ENCODE measurements at regions not wholly inside any gene's neighbourhood (a gene's known extent, or its start where the extent isn't known, plus 50 kb on each side); places are given as distances from the start of the nearest gene placed in this dataset.

DNA sequence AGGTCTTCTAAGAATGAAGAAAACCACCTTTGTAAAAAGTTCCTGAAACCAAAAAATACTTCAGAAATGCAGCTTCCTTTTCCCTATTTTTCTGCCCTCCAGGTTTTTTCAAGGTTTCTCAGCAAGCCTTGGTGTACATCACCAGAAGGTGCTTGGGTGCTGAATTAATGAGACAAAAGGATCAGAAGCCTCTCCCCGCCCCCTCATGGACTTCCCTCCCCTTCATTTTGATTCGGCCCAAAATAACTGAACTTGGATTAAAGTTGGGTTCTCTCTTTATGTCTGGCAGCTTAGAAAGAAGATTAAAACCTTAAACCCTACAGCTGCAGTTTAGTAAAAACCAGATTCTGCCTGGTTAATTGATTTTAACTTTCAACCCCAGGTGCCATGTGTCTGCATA, 121.7 kb upstream of the ERCC4 start:
- TF ChIP-seq, protein P1, sequence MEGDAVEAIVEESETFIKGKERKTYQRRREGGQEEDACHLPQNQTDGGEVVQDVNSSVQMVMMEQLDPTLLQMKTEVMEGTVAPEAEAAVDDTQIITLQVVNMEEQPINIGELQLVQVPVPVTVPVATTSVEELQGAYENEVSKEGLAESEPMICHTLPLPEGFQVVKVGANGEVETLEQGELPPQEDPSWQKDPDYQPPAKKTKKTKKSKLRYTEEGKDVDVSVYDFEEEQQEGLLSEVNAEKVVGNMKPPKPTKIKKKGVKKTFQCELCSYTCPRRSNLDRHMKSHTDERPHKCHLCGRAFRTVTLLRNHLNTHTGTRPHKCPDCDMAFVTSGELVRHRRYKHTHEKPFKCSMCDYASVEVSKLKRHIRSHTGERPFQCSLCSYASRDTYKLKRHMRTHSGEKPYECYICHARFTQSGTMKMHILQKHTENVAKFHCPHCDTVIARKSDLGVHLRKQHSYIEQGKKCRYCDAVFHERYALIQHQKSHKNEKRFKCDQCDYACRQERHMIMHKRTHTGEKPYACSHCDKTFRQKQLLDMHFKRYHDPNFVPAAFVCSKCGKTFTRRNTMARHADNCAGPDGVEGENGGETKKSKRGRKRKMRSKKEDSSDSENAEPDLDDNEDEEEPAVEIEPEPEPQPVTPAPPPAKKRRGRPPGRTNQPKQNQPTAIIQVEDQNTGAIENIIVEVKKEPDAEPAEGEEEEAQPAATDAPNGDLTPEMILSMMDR (conservative IDR thresholded peaks at IDR 0.05): no peak
- TF ChIP-seq ZFX (IDR thresholded peaks at IDR 0.05): no peak
- no peak overlapping the region for H3K27ac ChIP-seq

DNA sequence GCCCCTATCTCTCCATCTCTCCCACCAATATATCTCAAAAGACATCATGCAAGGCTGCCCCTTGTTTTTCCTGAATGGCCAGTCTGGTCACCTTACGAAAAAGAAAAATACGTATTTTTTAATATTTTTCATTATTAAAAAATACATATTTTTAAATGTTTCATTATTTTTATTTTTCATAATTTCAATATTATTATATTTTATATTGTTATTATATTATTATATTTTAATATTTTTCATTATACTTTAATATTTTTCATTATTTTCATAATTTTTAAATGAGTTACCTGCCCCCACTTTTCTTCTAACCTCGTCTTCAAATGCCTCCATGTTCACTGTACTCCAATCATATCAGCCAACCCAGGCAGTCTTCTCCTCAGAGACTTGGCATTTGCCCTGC, 116.0 kb upstream of the ERCC4 start:
- H3K27ac ChIP-seq: no peak overlapping the region
- no peak for TF ChIP-seq ZFX (IDR thresholded peaks at IDR 0.05)
- TF ChIP-seq, protein P1 (conservative IDR thresholded peaks at IDR 0.05): no peak

DNA sequence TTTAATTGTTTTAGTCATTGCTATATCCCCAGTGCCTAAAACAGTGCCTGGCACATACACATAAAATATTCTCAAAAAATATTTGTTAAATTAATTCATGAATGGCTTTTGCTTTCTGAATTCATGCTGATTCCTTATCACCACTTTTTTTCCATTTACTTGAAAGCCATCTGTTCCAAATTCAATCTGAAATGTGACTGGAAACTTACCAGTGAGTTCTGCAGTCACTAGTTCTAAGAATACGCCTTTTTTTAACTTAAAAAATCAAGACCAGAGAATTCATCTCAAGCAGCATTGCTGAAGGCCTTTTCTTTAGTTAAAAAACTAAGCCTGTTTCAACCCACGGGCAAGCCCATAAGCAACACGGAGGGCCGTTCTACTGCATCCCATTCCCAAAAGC, 114.0 kb upstream of the ERCC4 start:
- H3K27ac ChIP-seq: no peak overlapping the region
- no peak for TF ChIP-seq ZFX (IDR thresholded peaks at IDR 0.05)
- TF ChIP-seq, protein P1 (conservative IDR thresholded peaks at IDR 0.05): no peak

DNA sequence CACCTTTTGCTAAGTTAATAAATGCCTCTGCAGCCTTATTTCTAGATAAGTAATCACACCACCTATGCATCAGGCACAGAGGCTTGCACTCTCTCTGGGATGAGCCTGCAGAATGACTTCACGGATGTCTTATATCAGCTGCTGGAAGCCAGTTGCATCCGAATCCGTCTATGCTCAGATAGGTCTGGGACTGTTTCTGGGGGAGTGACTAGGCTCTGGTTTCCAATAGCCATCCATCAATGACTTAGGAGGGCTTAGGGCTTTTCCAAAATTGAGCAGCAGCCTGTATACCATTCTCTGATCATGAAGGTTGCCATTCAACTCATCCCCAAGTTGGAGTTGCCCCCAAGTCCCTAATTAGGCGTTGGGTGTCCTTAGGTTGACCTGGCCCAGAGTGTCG, 113.3 kb upstream of the ERCC4 start:
- no peak overlapping the region for H3K27ac ChIP-seq
- TF ChIP-seq, protein P1 (conservative IDR thresholded peaks at IDR 0.05): no peak

DNA sequence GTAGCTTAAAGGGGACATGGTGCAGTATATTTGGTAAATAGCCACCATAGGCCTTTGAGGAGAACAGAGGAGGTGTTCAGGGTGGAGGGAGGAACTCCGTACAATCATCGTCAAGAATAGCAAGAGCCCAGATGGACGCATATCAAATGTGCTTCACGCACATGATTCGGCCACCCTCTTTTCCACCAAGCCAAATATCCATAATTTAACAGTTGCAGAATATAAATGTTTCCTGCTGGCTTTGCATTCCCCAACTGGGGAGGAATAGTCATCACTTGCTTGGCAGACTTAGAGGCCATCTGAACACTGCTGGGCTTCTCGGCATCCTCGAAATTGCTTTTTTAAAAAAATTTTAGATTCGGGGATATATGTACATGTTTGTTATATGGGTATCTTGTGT, 111.9 kb upstream of the ERCC4 start:
- no peak overlapping the region for H3K27ac ChIP-seq
- no peak for TF ChIP-seq ZFX (IDR thresholded peaks at IDR 0.05)
- TF ChIP-seq, protein P1 (conservative IDR thresholded peaks at IDR 0.05): no peak

DNA sequence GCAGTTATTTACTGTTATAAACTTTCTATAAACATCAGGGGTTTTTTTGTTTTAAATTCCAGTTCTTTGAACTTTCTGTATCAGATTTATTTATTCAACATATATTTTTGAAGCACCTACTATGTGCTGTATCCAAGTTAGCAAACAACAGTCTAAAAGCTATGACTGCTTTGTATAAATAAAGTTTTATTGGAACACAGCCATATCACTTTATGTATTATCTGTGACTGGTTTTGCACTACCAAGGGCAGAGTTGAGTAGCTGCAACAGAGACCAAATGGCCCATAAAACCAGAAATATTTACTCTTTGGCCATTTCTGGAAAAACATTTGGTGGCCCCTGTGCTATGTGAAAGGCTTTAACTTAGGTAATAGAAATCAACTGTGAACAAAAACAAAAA, 110.2 kb upstream of the ERCC4 start:
- H3K27ac ChIP-seq: no peak overlapping the region
- no peak for TF ChIP-seq ZFX (IDR thresholded peaks at IDR 0.05)
- TF ChIP-seq, protein P1 (conservative IDR thresholded peaks at IDR 0.05): no peak

DNA sequence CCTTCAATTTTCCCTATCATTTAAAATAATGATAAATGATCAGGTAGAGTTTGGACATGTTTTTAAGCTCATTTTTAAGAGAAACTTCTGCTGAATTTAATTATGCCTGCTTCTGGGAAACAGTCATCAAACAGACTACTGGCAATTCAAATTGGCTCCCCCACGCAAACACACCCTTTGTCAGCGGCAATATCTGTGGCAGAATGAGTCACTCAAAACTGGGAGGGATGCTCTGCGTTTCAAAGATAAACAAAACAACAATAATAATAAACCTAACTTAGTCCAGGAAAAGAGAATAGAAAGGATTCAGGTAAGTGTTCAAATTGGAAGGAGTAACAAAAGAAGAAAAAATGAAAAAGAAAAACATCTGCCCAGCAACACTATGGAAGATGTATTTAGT, 108.1 kb upstream of the ERCC4 start:
- TF ChIP-seq, protein P1 (conservative IDR thresholded peaks at IDR 0.05): no peak
- TF ChIP-seq ZFX (IDR thresholded peaks at IDR 0.05): no peak
- H3K27ac ChIP-seq: no peak overlapping the region
